ENCODE measurements at regions not wholly inside any gene's neighbourhood (a gene's known extent, or its start where the extent isn't known, plus 50 kb on each side); places are given as distances from the start of the nearest gene placed in this dataset.
"Not testable (repeated sequence)": the region's sequence is repeated elsewhere in the genome, so short reads cannot be mapped to it uniquely, and the experiment has no call there.

GRCh38 chr3:67064105-67064504, 66.0 kb downstream of the KBTBD8 start:
- Mint-ChIP-seq H3K27ac (ENCODE audit: unreplicated experiment) (no peak overlapping the region), H3K9me3 (ENCODE audit: unreplicated experiment) (no peaks in the 10 kb centered on the region), H3K27me3 (ENCODE audit: unreplicated experiment) (no peaks in the 10 kb centered on the region), H3K4me3 (ENCODE audit: unreplicated experiment) (no peak overlapping the region), H3K4me1 (ENCODE audit: unreplicated experiment) (no peaks in the 10 kb centered on the region), H3K36me3 (ENCODE audit: low read depth, unreplicated experiment) (no peaks in the 10 kb centered on the region)
- TF ChIP-seq CTCF (IDR thresholded peaks at IDR 0.05; ENCODE audit: unreplicated experiment): no peak
- DNase-seq (ENCODE audit: low spot score): no peak

- Mint-ChIP-seq H3K27ac (ENCODE audit: unreplicated experiment) (no peak overlapping the region), H3K27me3 (ENCODE audit: unreplicated experiment) (no peaks in the 10 kb centered on the region), H3K4me1 (ENCODE audit: unreplicated experiment) (no peaks in the 10 kb centered on the region), H3K36me3 (ENCODE audit: low read depth, unreplicated experiment) (no peaks in the 10 kb centered on the region), H3K9me3 (ENCODE audit: unreplicated experiment) (no peaks in the 10 kb centered on the region), H3K4me3 (ENCODE audit: unreplicated experiment) (no peak overlapping the region)
- no peak for DNase-seq (ENCODE audit: low spot score)
- TF ChIP-seq CTCF (IDR thresholded peaks at IDR 0.05; ENCODE audit: unreplicated experiment): no peak
Observed at GRCh38 chr3:67067251-67067650, 69.1 kb downstream of the KBTBD8 start.

GRCh38 chr3:67072640-67073039, 74.5 kb downstream of the KBTBD8 start:
- DNase-seq (ENCODE audit: low spot score); H3K4me3 Mint-ChIP-seq (ENCODE audit: unreplicated experiment); H3K9me3 Mint-ChIP-seq (ENCODE audit: unreplicated experiment); H3K27me3 Mint-ChIP-seq (ENCODE audit: unreplicated experiment); H3K4me1 Mint-ChIP-seq (ENCODE audit: unreplicated experiment); H3K27ac Mint-ChIP-seq (ENCODE audit: unreplicated experiment); H3K36me3 Mint-ChIP-seq (ENCODE audit: low read depth, unreplicated experiment): not testable (repeated sequence)

- Mint-ChIP-seq H3K27me3 (ENCODE audit: unreplicated experiment) (no peaks in the 10 kb centered on the region), H3K36me3 (ENCODE audit: low read depth, unreplicated experiment) (no peaks in the 10 kb centered on the region), H3K4me3 (ENCODE audit: unreplicated experiment) (no peak overlapping the region), H3K4me1 (ENCODE audit: unreplicated experiment) (no peaks in the 10 kb centered on the region), H3K9me3 (ENCODE audit: unreplicated experiment) (no peaks in the 10 kb centered on the region), H3K27ac (ENCODE audit: unreplicated experiment) (no peak overlapping the region)
- no peak for TF ChIP-seq CTCF (IDR thresholded peaks at IDR 0.05; ENCODE audit: unreplicated experiment)
- no peak for DNase-seq (ENCODE audit: low spot score)
Observed at GRCh38 chr3:67073812-67074211, 75.7 kb downstream of the KBTBD8 start.

- Mint-ChIP-seq H3K4me3 (ENCODE audit: unreplicated experiment) (no peak overlapping the region), H3K9me3 (ENCODE audit: unreplicated experiment) (no peaks in the 10 kb centered on the region), H3K27me3 (ENCODE audit: unreplicated experiment) (no peaks in the 10 kb centered on the region), H3K36me3 (ENCODE audit: low read depth, unreplicated experiment) (no peaks in the 10 kb centered on the region), H3K4me1 (ENCODE audit: unreplicated experiment) (no peaks in the 10 kb centered on the region), H3K27ac (ENCODE audit: unreplicated experiment) (no peak overlapping the region)
- TF ChIP-seq CTCF (IDR thresholded peaks at IDR 0.05; ENCODE audit: unreplicated experiment): no peak
- no peak for DNase-seq (ENCODE audit: low spot score)
Observed at GRCh38 chr3:67075295-67075694, 77.2 kb downstream of the KBTBD8 start.

- Mint-ChIP-seq H3K27me3 (ENCODE audit: unreplicated experiment) (no peaks in the 10 kb centered on the region), H3K4me1 (ENCODE audit: unreplicated experiment) (no peaks in the 10 kb centered on the region)
Observed at GRCh38 chr3:67076607-67077006, 78.5 kb downstream of the KBTBD8 start.

More at GRCh38 chr3:67076607-67077006, 78.5 kb downstream of the KBTBD8 start:
- TF ChIP-seq CTCF (IDR thresholded peaks at IDR 0.05; ENCODE audit: unreplicated experiment): no peak
- H3K4me3 Mint-ChIP-seq (ENCODE audit: unreplicated experiment): no peak overlapping the region
- no peaks in the 10 kb centered on the region for H3K9me3 Mint-ChIP-seq (ENCODE audit: unreplicated experiment)
- no peaks in the 10 kb centered on the region for H3K36me3 Mint-ChIP-seq (ENCODE audit: low read depth, unreplicated experiment)
- no peak for DNase-seq (ENCODE audit: low spot score)
- H3K27ac Mint-ChIP-seq (ENCODE audit: unreplicated experiment): no peak overlapping the region

Measured in endothelial cell (in vitro differentiated cells).